ENCODE measurements at regions not wholly inside any gene's neighbourhood (a gene's known extent, or its start where the extent isn't known, plus 50 kb on each side); places are given as distances from the start of the nearest gene placed in this dataset.

DNA sequence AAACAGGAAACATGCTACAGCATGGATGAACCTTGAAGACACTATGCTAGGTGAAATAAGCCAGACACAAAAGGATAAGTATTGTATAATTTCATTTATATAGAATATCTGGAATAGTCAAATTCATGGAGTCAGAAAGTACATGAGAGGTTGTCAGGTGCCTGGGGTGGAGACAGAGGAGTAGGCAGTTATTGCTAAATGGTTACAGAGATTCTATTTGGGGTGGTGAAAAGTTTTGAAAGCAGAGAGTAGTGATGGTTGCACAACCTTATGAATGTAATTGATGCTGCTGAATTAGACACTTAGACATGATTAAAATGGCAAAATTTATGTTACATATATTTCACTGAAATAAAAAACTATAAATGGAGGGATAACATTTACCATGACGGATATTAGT, 197.4 kb downstream of the VAPA start:
- Histone ChIP-seq H3F3A (ENCODE audit: insufficient read depth, low read length) (no peaks in the 10 kb centered on the region), H3K9ac (ENCODE audit: low read length) (no peak overlapping the region), H3K9me2 (replicated peaks; ENCODE audit: insufficient read depth, low read length) (no peaks in the 10 kb centered on the region), H3K4me3 (ENCODE audit: low read length) (no peak overlapping the region), H4K20me1 (ENCODE audit: insufficient read depth, low read length) (no peaks in the 10 kb centered on the region), H3K9me3 (replicated peaks; ENCODE audit: insufficient read depth, low read length) (no peaks in the 10 kb centered on the region), H3K4me1 (ENCODE audit: low read length) (no peaks in the 10 kb centered on the region), H2AFZ (ENCODE audit: low read length) (no peak overlapping the region), H3K27ac (ENCODE audit: low read length) (no peak overlapping the region), H3K4me2 (ENCODE audit: low read depth, low read length) (no peak overlapping the region), H3K79me2 (ENCODE audit: low read length) (no peaks in the 10 kb centered on the region), H3K27me3 (replicated peaks; ENCODE audit: insufficient read depth, low read length) (no peaks in the 10 kb centered on the region), H3K36me3 (replicated peaks; ENCODE audit: insufficient read depth, low read length) (no peaks in the 10 kb centered on the region)
- no peak for DNase-seq
- TF ChIP-seq EZH2 (optimal IDR thresholded peaks at IDR 0.05; ENCODE audit: low read depth, low read length) = no peak

DNA sequence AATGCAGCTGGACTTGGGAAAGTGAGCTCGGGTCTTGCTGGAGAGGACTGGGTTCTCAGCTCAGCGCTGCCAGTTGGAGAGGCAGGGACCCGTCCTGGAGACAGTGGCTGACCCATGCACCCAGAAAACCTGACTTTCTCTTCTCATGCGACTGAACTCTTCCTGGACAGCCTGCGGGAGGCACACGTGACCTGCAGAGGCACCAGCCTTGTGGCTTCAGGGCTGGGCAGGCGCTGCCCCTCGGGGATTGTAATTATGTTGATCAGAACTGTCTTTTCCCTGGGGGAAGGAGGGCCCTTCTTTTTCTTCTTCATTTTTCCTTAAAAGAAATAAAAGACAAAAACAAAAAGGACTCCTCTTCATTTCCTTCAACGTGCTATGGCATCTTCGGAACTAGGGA, 198.1 kb downstream of the VAPA start:
- Histone ChIP-seq H4K20me1 (ENCODE audit: insufficient read depth, low read length) (no peaks in the 10 kb centered on the region), H3K79me2 (ENCODE audit: low read length) (no peaks in the 10 kb centered on the region), H3K36me3 (replicated peaks; ENCODE audit: insufficient read depth, low read length) (no peaks in the 10 kb centered on the region), H3K27me3 (replicated peaks; ENCODE audit: insufficient read depth, low read length) (no peaks in the 10 kb centered on the region), H3K27ac (ENCODE audit: low read length) (no peak overlapping the region), H2AFZ (ENCODE audit: low read length) (no peak overlapping the region), H3K9ac (ENCODE audit: low read length) (no peak overlapping the region), H3F3A (ENCODE audit: insufficient read depth, low read length) (no peaks in the 10 kb centered on the region), H3K9me3 (replicated peaks; ENCODE audit: insufficient read depth, low read length) (no peaks in the 10 kb centered on the region), H3K9me2 (replicated peaks; ENCODE audit: insufficient read depth, low read length) (no peaks in the 10 kb centered on the region), H3K4me2 (ENCODE audit: low read depth, low read length) (no peak overlapping the region), H3K4me1 (ENCODE audit: low read length) (no peaks in the 10 kb centered on the region), H3K4me3 (ENCODE audit: low read length) (no peak overlapping the region)
- no peak for TF ChIP-seq EZH2 (optimal IDR thresholded peaks at IDR 0.05; ENCODE audit: low read depth, low read length)
- TF ChIP-seq EZH2phosphoT487 (IDR thresholded peaks at IDR 0.05; ENCODE audit: low read length) = no peak
- TF ChIP-seq, protein P1, sequence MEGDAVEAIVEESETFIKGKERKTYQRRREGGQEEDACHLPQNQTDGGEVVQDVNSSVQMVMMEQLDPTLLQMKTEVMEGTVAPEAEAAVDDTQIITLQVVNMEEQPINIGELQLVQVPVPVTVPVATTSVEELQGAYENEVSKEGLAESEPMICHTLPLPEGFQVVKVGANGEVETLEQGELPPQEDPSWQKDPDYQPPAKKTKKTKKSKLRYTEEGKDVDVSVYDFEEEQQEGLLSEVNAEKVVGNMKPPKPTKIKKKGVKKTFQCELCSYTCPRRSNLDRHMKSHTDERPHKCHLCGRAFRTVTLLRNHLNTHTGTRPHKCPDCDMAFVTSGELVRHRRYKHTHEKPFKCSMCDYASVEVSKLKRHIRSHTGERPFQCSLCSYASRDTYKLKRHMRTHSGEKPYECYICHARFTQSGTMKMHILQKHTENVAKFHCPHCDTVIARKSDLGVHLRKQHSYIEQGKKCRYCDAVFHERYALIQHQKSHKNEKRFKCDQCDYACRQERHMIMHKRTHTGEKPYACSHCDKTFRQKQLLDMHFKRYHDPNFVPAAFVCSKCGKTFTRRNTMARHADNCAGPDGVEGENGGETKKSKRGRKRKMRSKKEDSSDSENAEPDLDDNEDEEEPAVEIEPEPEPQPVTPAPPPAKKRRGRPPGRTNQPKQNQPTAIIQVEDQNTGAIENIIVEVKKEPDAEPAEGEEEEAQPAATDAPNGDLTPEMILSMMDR (IDR thresholded peaks at IDR 0.05; ENCODE audit: low read length) = no peak
- no peak for DNase-seq

DNA sequence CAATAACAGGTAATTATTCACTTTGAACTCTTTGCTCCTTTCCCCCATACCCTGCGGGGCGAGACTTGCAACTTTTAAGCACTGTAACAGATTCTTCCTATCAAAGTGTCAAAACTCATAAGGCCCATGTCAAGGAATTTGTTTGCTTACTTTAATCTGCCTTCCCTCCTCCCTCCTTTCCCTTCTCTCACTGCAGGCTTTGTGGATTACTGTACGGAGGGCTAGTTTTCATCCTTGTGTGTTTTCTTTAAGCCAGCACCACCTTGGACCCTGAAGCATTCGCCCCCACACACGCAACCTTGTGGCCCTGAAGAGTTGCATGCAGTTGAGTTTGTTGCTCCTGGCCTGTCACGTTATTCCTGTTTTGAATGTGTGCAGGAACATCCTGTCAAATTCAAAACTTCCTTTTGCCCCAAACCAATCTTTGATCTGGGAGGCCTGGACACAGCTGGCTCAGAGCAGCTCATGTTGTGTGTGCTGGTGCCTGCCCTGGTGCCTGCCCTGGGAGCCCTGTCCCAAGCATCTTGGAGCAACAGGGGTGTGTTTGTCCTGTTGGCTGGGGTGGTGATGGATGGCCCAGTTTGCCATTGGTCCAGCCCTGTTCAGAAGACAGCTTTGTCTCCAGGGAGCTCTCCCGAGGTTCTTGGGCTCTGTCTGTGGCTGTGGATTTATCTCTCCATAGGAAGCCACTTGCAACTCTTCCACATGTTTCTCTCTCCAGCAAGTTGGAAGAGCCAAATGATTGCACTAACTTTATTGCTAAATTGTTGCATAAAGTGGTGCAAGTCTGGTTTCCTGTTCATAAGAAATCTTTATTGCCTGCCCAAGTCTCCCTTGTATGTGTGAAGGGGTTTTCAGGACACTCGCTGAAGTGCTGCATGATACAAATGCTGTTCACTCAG, 199.6 kb downstream of the VAPA start:
- Histone ChIP-seq H3F3A (ENCODE audit: insufficient read depth, low read length) (no peaks in the 10 kb centered on the region), H2AFZ (ENCODE audit: low read length) (no peak overlapping the region)
- no peak for DNase-seq

More for the DNA sequence above, 199.6 kb downstream of the VAPA start:
- Histone ChIP-seq H3K36me3 (replicated peaks; ENCODE audit: insufficient read depth, low read length) (no peaks in the 10 kb centered on the region), H4K20me1 (ENCODE audit: insufficient read depth, low read length) (no peaks in the 10 kb centered on the region), H3K9ac (ENCODE audit: low read length) (no peak overlapping the region), H3K9me2 (replicated peaks; ENCODE audit: insufficient read depth, low read length) (no peaks in the 10 kb centered on the region), H3K27ac (ENCODE audit: low read length) (no peak overlapping the region), H3K4me2 (ENCODE audit: low read depth, low read length) (no peak overlapping the region), H3K4me3 (ENCODE audit: low read length) (no peak overlapping the region), H3K27me3 (replicated peaks; ENCODE audit: insufficient read depth, low read length) (no peaks in the 10 kb centered on the region), H3K79me2 (ENCODE audit: low read length) (no peaks in the 10 kb centered on the region), H3K9me3 (replicated peaks; ENCODE audit: insufficient read depth, low read length) (no peaks in the 10 kb centered on the region), H3K4me1 (ENCODE audit: low read length) (no peaks in the 10 kb centered on the region)
- no peak for TF ChIP-seq EZH2 (optimal IDR thresholded peaks at IDR 0.05; ENCODE audit: low read depth, low read length)
- TF ChIP-seq, protein P1 (IDR thresholded peaks at IDR 0.05; ENCODE audit: low read length) = no peak
- TF ChIP-seq EZH2phosphoT487 (IDR thresholded peaks at IDR 0.05; ENCODE audit: low read length) = no peak

Measured in MM.1S (cell line).